OCI-LY7 (cell line): ENCODE measurements at regions not wholly inside any gene's neighbourhood (a gene's known extent, or its start where the extent isn't known, plus 50 kb on each side); places are given as distances from the start of the nearest gene placed in this dataset.

Source experiments
- BruUV-seq: library from RNA; stranded (reverse); fragments of 400-500 nt; replicated peaks from 2 replicates; lab custom pipeline; 2021; lab: Mats Ljungman, UMichigan
- CTCF ChIA-PET: fragments of 300-600 bp; sonication (Branson Sonifier 250); formaldehyde crosslinking; loops from one replicate; lab custom pipeline; 2022; ENCODE audit warnings: antibody characterized with exemption; ENCODE audit not compliant: unreplicated experiment; lab: Charles Lee
- POLR2A ChIA-PET: fragments of 300-600 bp; sonication (Branson Sonifier 250); formaldehyde crosslinking; loops from one replicate; lab custom pipeline; 2022; ENCODE audit warnings: antibody characterized with exemption; lab: Charles Lee
- DNase-seq: peaks from one replicate; pipeline ENCODE4 v3.0.0-alpha.2; 2015; ENCODE audit warnings: low spot score
- H2AFZ ChIP-seq: fragments of 200-600 bp; sonication (generic), shearing (Covaris generic); 2 replicates; pipeline ENCODE4 v1.6.1; 2014; ENCODE audit warnings: mild to moderate bottlenecking, antibody characterized with exemption, low read length, moderate library complexity
- H3K27ac ChIP-seq: fragments of 200-600 bp; sonication (generic); 2 replicates; pipeline ENCODE4 v1.5.1; 2014; ENCODE audit warnings: mixed run types, low read depth, mild to moderate bottlenecking, moderate library complexity, low read length, inconsistent platforms; ENCODE audit not compliant: poor library complexity, severe bottlenecking
- H3K36me3 ChIP-seq: fragments of 200-600 bp; sonication (generic); 2 replicates; pipeline ENCODE4 v1.6.1; 2014; ENCODE audit warnings: mild to moderate bottlenecking, antibody characterized with exemption, low read length, moderate library complexity, mixed read lengths; ENCODE audit not compliant: insufficient read depth
- H3K4me1 ChIP-seq: fragments of 200-600 bp; sonication (generic); 2 replicates; pipeline ENCODE4 v1.5.1; 2014; ENCODE audit warnings: mild to moderate bottlenecking, low read length; ENCODE audit not compliant: insufficient read depth, poor library complexity, severe bottlenecking
- H3K4me2 ChIP-seq: fragments of 200-600 bp; sonication (generic); 2 replicates; pipeline ENCODE4 v1.6.1; 2014; ENCODE audit warnings: mild to moderate bottlenecking, low read length
- H3K4me3 ChIP-seq: fragments of 200-600 bp; sonication (generic); 2 replicates; pipeline ENCODE4 v1.5.1; 2014; ENCODE audit warnings: mild to moderate bottlenecking, low read depth, low read length; ENCODE audit not compliant: poor library complexity, severe bottlenecking
- H3K79me2 ChIP-seq: fragments of 200-600 bp; sonication (generic); 2 replicates; pipeline ENCODE4 v1.6.1; 2016; ENCODE audit warnings: low read depth, mild to moderate bottlenecking, low read length, moderate library complexity, mixed read lengths; ENCODE audit not compliant: insufficient read depth
- H3K9me2 ChIP-seq: fragments of 200-600 bp; sonication (generic); 2 replicates; pipeline ENCODE4 v1.6.1; 2016; ENCODE audit warnings: mild to moderate bottlenecking, low read length, mixed read lengths; ENCODE audit not compliant: insufficient read depth
- H3K9me3 ChIP-seq: fragments of 200-600 bp; sonication (generic); 2 replicates; pipeline ENCODE4 v1.6.1; 2014; ENCODE audit warnings: mild to moderate bottlenecking, mixed run types, low read length, mixed read lengths
- H4K20me1 ChIP-seq: fragments of 200-600 bp; sonication (generic); 2 replicates; pipeline ENCODE4 v1.6.1; 2014; ENCODE audit warnings: mild to moderate bottlenecking, antibody characterized with exemption, low read length, moderate library complexity, mixed read lengths; ENCODE audit not compliant: insufficient read depth
- CTCF ChIP-seq: fragments of 200-600 bp; sonication (generic); conservative IDR thresholded peaks from 2 replicates; pipeline ENCODE4 v1.5.1; 2014; ENCODE audit warnings: mild to moderate bottlenecking, antibody characterized with exemption, low read length, moderate library complexity, mixed read lengths
- EZH2phosphoT487 ChIP-seq: fragments of 200-600 bp; sonication (generic); IDR thresholded peaks from 2 replicates; pipeline ENCODE4 v1.6.1; 2018; ENCODE audit warnings: low read depth, borderline replicate concordance, mild to moderate bottlenecking, mixed run types, antibody characterized with exemption, low read length, moderate library complexity, mixed read lengths
- intact Hi-C: fragments of 100-400 bp; cut with micrococcal nuclease; formaldehyde crosslinking; loops from one replicate; pipeline ENCODE4 v1.10.0; 2022; ENCODE audit not compliant: unreplicated experiment

GRCh38 chr2:8146132-8147005, 535.5 kb upstream of the ID2 start:
- Histone ChIP-seq H3K4me1 (peaks cover 6% of the 10 kb centered on the region), H3K4me3 (no peak overlapping the region), H3K9me2 (no peaks in the 10 kb centered on the region), H4K20me1 (no peaks in the 10 kb centered on the region), H2AFZ (no peak overlapping the region), H3K4me2 (no peak overlapping the region), H3K79me2 (no peaks in the 10 kb centered on the region), H3K27ac (no peak overlapping the region), H3K36me3 (no peaks in the 10 kb centered on the region), H3K9me3 (no peaks in the 10 kb centered on the region)
- intact Hi-C loops, result no loop called here
- ChIA-PET CTCF (no interaction called here), POLR2A (interaction anchor here (0.7 to 1.3 kb wide), 2 partner anchors 20 to 38 kb away, joined by 3 read pairs; no protein-coding TSS in a partner anchor)
- no TSS peak for BruUV-seq
- DNase-seq, result no peak
- TF ChIP-seq CTCF, result no peak
- TF ChIP-seq EZH2phosphoT487, result no peak

DNA sequence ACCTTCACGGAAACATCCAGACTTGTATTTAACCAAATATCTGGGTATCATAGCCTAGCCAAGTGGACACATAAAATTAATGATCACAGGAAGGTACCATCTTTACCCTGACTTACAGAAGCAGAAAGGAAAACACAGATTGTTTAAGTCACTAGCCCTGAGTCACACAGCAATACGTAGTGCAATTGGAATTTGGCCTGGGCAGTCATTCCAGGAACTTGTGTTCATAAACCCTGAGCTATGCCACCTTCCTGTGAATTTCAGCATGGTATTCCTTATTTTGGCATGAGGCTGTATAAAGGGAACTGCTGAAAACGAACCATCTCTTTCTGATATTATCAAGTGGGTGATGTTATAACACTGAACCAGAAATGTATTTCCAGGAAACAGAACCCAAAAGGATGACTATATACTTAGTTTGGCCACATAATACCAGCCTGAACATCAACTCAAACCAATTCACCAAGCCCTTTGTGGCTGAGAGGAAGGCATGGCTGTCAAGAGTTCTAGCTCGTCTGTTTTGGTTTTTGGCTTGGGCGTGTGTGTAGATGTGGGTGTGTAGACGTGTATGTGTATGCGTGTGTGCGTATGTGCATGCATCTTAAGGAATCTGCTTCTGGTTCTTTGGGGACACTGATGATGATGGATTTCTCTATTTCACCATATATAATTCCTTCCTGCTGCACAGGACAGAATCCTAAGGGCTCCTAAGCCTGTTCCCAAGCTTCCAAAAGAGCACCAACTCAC, 533.4 kb upstream of the ID2 start:
- intact Hi-C loops, result no loop called here
- no peak overlapping the region for H2AFZ ChIP-seq
- TF ChIP-seq EZH2phosphoT487, result no peak
- BruUV-seq, result no TSS peak
- no peaks in the 10 kb centered on the region for H3K9me3 ChIP-seq
- CTCF ChIA-PET, result no interaction called here
- H3K4me1 ChIP-seq, result peaks cover 22% of the 10 kb centered on the region
- no peaks in the 10 kb centered on the region for H3K9me2 ChIP-seq
- H3K27ac ChIP-seq, result no peak overlapping the region
- POLR2A ChIA-PET, result interaction anchor here (1.1 kb wide), 1 partner anchor 10 kb away, joined by 4 read pairs; no protein-coding TSS in a partner anchor
- H3K36me3 ChIP-seq, result no peaks in the 10 kb centered on the region
- no peak overlapping the region for H3K4me2 ChIP-seq
- H3K4me3 ChIP-seq, result no peak overlapping the region
- H4K20me1 ChIP-seq, result no peaks in the 10 kb centered on the region
- no peak for DNase-seq
- H3K79me2 ChIP-seq, result no peaks in the 10 kb centered on the region

DNA sequence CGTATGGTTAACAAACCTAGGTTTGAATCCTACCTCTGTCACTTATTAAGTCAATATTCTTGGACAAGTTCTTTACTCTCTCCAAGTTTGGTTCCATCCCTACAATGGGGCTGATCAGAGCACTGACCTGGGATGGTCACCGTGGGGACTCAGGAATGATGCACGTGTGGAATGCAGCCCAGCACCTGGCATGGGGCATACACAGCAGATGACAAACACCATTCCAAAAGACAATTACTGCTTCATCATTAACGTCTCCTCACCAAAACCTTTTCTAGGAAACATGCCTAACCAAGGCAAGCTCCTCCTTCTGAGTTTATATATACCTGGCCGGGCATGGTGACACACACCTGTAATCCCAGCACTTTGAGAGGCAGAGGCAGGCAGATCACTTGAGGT, 532.9 kb upstream of the ID2 start:
- H2AFZ ChIP-seq, result no peak overlapping the region
- no peak overlapping the region for H3K4me2 ChIP-seq
- BruUV-seq, result no TSS peak
- intact Hi-C loops, result no loop called here
- no peaks in the 10 kb centered on the region for H3K9me3 ChIP-seq
- H3K36me3 ChIP-seq, result no peaks in the 10 kb centered on the region
- H3K79me2 ChIP-seq, result no peaks in the 10 kb centered on the region
- no peak overlapping the region for H3K27ac ChIP-seq
- CTCF ChIA-PET, result no interaction called here
- H3K9me2 ChIP-seq, result no peaks in the 10 kb centered on the region
- H3K4me3 ChIP-seq, result no peak overlapping the region
- DNase-seq, result no peak
- TF ChIP-seq EZH2phosphoT487, result no peak
- TF ChIP-seq CTCF, result no peak
- H4K20me1 ChIP-seq, result no peaks in the 10 kb centered on the region
- POLR2A ChIA-PET, result interaction anchor here (1.1 to 1.2 kb wide), 2 partner anchors 9 kb away, joined by 4 read pairs; no protein-coding TSS in a partner anchor
- peaks cover 27% of the 10 kb centered on the region for H3K4me1 ChIP-seq
